K562 (cell line): ENCODE measurements at regions not wholly inside any gene's neighbourhood (a gene's known extent, or its start where the extent isn't known, plus 50 kb on each side); places are given as distances from the start of the nearest gene placed in this dataset.
A peak's percentile ranks its signal among the peaks of the same experiment; 100 is the strongest.

ENCODE experiments used
- ATAC-seq: fragments of 200-7000 bp; cut with Tn5 transposase; 3 replicates; pipeline ENCODE4 v1.9.1; 2020; ENCODE audit warnings: moderate library complexity
- BruUV-seq: library from RNA; stranded (reverse); fragments of 400-500 nt; replicated peaks from 2 replicates; lab custom pipeline; 2021; lab: Mats Ljungman, UMichigan
- CTCF ChIA-PET: fragments of 300-600 bp; formaldehyde crosslinking; extraction: SDS; loops from one replicate; lab custom pipeline; 2021; ENCODE audit warnings: low intra/inter-chr PET ratio; lab: Yijun Ruan, JAX
- POLR2A ChIA-PET: fragments of 300-600, 350-650 bp; sonication (Branson Sonifier 250); formaldehyde crosslinking; extraction: SDS; loops from one replicate; lab custom pipeline; 2021; ENCODE audit warnings: antibody characterized with exemption, inconsistent platforms; lab: Yijun Ruan, JAX
- DNase-seq, 4 experiments: peaks; one replicate each; pipeline versions ENCODE4 v3.0.0 to v3.0.0-alpha.2; 2011 to 2018; ENCODE audit warnings: low spot score in 3 of 4, mixed read lengths in 3 of 4; ENCODE audit errors: extremely low read depth in 1 of 4
- FAIRE-seq: peaks from 2 replicates; lab custom pipeline; 2011; peaks lifted over from hg19 to GRCh38; lab: Jason Lieb, UNC
- H2AFZ ChIP-seq: 2 replicates; pipeline ENCODE4 v1.6.0; 2011; ENCODE audit warnings: low read depth, low read length, control low read depth, inconsistent platforms
- H3K27ac ChIP-seq: fragments of 200-600 bp; 3 replicates; pipeline ENCODE4 v1.8.0; 2011; ENCODE audit warnings: low read depth, mild to moderate bottlenecking, control low read depth, inconsistent platforms, low read length, moderate library complexity, mixed read lengths; ENCODE audit errors: extremely low read depth
- H3K27me3 ChIP-seq, 2 experiments: fragments of 300-600 bp in 1 of 2; 2 replicates in 1 of 2; 3 replicates in 1 of 2; pipeline versions ENCODE4 v1.6.0 to v1.8.0; 2011; ENCODE audit warnings: inconsistent platforms in 2 of 2, low read length in 2 of 2, mild to moderate bottlenecking in 1 of 2, mixed read lengths in 1 of 2, moderate library complexity in 1 of 2; ENCODE audit not compliant: control insufficient read depth in 2 of 2, insufficient read depth in 2 of 2
- H3K36me3 ChIP-seq: fragments of 300-600 bp; 3 replicates; pipeline ENCODE4 v1.8.0; 2011; ENCODE audit warnings: mild to moderate bottlenecking, low read length, inconsistent platforms; ENCODE audit not compliant: control insufficient read depth, insufficient read depth
- H3K4me1 ChIP-seq, 2 experiments: fragments of 200-600 bp in 1 of 2; replicated peaks in 1 of 2; 2 replicates in 1 of 2; 3 replicates in 1 of 2; pipeline versions ENCODE4 v1.5.1 to v1.8.0; 2011; ENCODE audit warnings: inconsistent platforms in 2 of 2, low read length in 2 of 2, mild to moderate bottlenecking in 1 of 2, mixed read lengths in 1 of 2, moderate library complexity in 1 of 2; ENCODE audit not compliant: control insufficient read depth in 2 of 2, insufficient read depth in 2 of 2
- H3K4me2 ChIP-seq: 2 replicates; pipeline ENCODE4 v1.6.1; 2011; ENCODE audit warnings: low read length, control low read depth, inconsistent platforms, mixed read lengths; ENCODE audit not compliant: insufficient read depth
- H3K4me3 ChIP-seq: fragments of 200-600 bp; sonication (generic), shearing (Covaris generic); 2 replicates; pipeline ENCODE4 v1.5.1; 2016; ENCODE audit warnings: control low read depth, inconsistent platforms
- H3K79me2 ChIP-seq: fragments of 200-600 bp; 3 replicates; pipeline ENCODE4 v1.8.0; 2011; ENCODE audit warnings: low read length, inconsistent platforms; ENCODE audit not compliant: control insufficient read depth, insufficient read depth
- H3K9ac ChIP-seq, 2 experiments: 2 replicates each; pipeline versions ENCODE4 v1.6.0 to v1.6.1; 2011; ENCODE audit warnings: low read depth in 2 of 2, low read length in 2 of 2, control low read depth in 1 of 2, inconsistent platforms in 1 of 2, mild to moderate bottlenecking in 1 of 2, mixed read lengths in 1 of 2; ENCODE audit not compliant: insufficient read depth in 1 of 2
- H3K9me1 ChIP-seq: one replicate; pipeline ENCODE4 v1.6.0; 2011; ENCODE audit warnings: inconsistent platforms, mild to moderate bottlenecking, low read length, moderate library complexity; ENCODE audit not compliant: control insufficient read depth, insufficient read depth
- H3K9me3 ChIP-seq: replicated peaks from 2 replicates; pipeline ENCODE4 v1.5.1; 2011; ENCODE audit warnings: low read depth, low read length, inconsistent platforms; ENCODE audit not compliant: control insufficient read depth, insufficient read depth
- H4K20me1 ChIP-seq: replicated peaks from 2 replicates; pipeline ENCODE4 v1.6.1; 2011; ENCODE audit warnings: low read length, inconsistent platforms, mixed read lengths; ENCODE audit not compliant: control insufficient read depth, insufficient read depth
- CEBPB ChIP-seq: fragments of 450-650 bp; IDR thresholded peaks from 2 replicates; pipeline ENCODE4 v1.6.1; 2016; ENCODE audit warnings: missing genetic modification characterization, missing compliant biosample characterization
- RAD21 ChIP-seq, 2 experiments: fragments of 250-450 bp in 1 of 2; fragments of 450-650 bp in 1 of 2; sonication (Bioruptor Pico) in 1 of 2; formaldehyde crosslinking in 1 of 2; IDR thresholded peaks in 1 of 2; conservative IDR thresholded peaks in 1 of 2; 2 replicates each; pipeline versions ENCODE4 v1.4.0 to v1.8.0; 2020 to 2022; ENCODE audit warnings: mild to moderate bottlenecking in 2 of 2, moderate library complexity in 1 of 2
- SMC3 ChIP-seq: conservative IDR thresholded peaks from 2 replicates; pipeline ENCODE4 v1.6.1; 2011; ENCODE audit warnings: low read depth, low read length, improper control_type of control experiment; ENCODE audit not compliant: insufficient read depth
- ZNF134 ChIP-seq: fragments of 250-450 bp; sonication (Bioruptor Pico); conservative IDR thresholded peaks from 2 replicates; pipeline ENCODE4 v1.4.0; 2020
- WGBS: fragments of 100-300 bp; shearing (Covaris generic); methylation state at CpG from one replicate; pipeline ENCODE4 v1.1.6; 2016; ENCODE audit warnings: low coverage, mixed read lengths; ENCODE audit not compliant: insufficient coverage; ENCODE audit errors: missing lambda C conversion rate; 5-methylcytosine and 5-hydroxymethylcytosine counted together
- in situ Hi-C: fragments of 300-500 bp; cut with MboI; formaldehyde crosslinking; loops from 4 replicates; pipeline ENCODE4 v1.15.0; 2018; ENCODE audit warnings: inconsistent platforms, mixed read lengths
- intact Hi-C: fragments of 100-400 bp; cut with micrococcal nuclease; formaldehyde crosslinking; loops from 2 replicates; pipeline ENCODE4 v1.14.2; 2022
- TF ChIP-seq, protein P1 (sequence below), 2 experiments: fragments of 450-650 bp; formaldehyde crosslinking in 1 of 2; IDR thresholded peaks; 2 replicates each; pipeline versions ENCODE4 v1.4.0 to v1.6.1; 2014 to 2020; ENCODE audit warnings: mild to moderate bottlenecking in 2 of 2, borderline replicate concordance in 1 of 2, low read depth in 1 of 2
- TF ChIP-seq, protein P2 (sequence below): fragments of 250-450 bp; sonication (Bioruptor Pico); IDR thresholded peaks from 2 replicates; pipeline ENCODE4 v1.8.0; 2021; ENCODE audit warnings: borderline replicate concordance, mild to moderate bottlenecking, moderate library complexity; ENCODE audit not compliant: poor library complexity, severe bottlenecking
- TF ChIP-seq, protein P3 (sequence below), 3 experiments: IDR thresholded peaks in 2 of 3; conservative IDR thresholded peaks in 1 of 3; 2 replicates each; pipeline ENCODE4 v1.5.1; 2011 to 2012; ENCODE audit warnings: low read length in 3 of 3, mild to moderate bottlenecking in 3 of 3, control low read depth in 2 of 3, improper control_type of control experiment in 1 of 3, inconsistent platforms in 1 of 3, low read depth in 1 of 3, mixed read lengths in 1 of 3, moderate library complexity in 1 of 3; ENCODE audit not compliant: insufficient read depth in 2 of 3
- TF ChIP-seq, protein P4 (sequence below): fragments of 250-450 bp; sonication (Bioruptor Pico); IDR thresholded peaks from 2 replicates; pipeline ENCODE4 v1.6.1; 2021; ENCODE audit warnings: mild to moderate bottlenecking

DNA sequence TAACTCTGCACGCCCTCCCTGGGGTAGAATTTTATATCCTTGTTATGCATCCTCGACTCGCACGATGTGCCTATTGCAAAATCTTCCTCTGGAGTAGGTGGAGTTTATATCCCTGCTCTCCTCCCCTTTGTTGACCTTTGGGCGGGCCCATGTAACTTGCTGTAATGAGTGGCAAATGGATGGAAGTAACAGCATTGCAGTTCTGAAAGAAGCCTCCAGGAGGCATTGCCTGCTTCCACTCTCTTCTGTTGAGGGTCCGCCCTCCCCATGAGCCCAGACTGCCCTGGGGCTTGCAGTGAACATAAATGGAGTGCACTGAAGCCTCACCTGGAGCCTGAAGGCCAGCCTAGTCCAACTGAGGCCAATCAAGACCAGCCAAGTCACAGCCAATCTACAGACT lies 62.2 kb upstream of the GRIK3 start:
- DNase-seq (peak; percentile 41 to 57 (median 52)), FAIRE-seq (peak; percentile 79)
- in situ Hi-C loops: no loop called here

More for the DNA sequence above, 62.2 kb upstream of the GRIK3 start:
- H3K9ac ChIP-seq: no peak overlapping the region
- no TSS peak for BruUV-seq
- TF ChIP-seq ZNF134 (CRISPR knock-in tag) (peak; percentile 79), CEBPB (peak; percentile 57; the same call in 1 of the 2 replicates), SMC3 (0 out of 2 replicates have a peak, but pooled peaks have one; percentile 36), RAD21 (CRISPR knock-in tag; conservative IDR thresholded peaks at IDR 0.05 in 1 of 2, IDR thresholded peaks at IDR 0.05 in 1 of 2) (peak in 1 of 2 experiments; percentile 41; a peak in 2 of 4 replicates)
- TF ChIP-seq, protein P1, sequence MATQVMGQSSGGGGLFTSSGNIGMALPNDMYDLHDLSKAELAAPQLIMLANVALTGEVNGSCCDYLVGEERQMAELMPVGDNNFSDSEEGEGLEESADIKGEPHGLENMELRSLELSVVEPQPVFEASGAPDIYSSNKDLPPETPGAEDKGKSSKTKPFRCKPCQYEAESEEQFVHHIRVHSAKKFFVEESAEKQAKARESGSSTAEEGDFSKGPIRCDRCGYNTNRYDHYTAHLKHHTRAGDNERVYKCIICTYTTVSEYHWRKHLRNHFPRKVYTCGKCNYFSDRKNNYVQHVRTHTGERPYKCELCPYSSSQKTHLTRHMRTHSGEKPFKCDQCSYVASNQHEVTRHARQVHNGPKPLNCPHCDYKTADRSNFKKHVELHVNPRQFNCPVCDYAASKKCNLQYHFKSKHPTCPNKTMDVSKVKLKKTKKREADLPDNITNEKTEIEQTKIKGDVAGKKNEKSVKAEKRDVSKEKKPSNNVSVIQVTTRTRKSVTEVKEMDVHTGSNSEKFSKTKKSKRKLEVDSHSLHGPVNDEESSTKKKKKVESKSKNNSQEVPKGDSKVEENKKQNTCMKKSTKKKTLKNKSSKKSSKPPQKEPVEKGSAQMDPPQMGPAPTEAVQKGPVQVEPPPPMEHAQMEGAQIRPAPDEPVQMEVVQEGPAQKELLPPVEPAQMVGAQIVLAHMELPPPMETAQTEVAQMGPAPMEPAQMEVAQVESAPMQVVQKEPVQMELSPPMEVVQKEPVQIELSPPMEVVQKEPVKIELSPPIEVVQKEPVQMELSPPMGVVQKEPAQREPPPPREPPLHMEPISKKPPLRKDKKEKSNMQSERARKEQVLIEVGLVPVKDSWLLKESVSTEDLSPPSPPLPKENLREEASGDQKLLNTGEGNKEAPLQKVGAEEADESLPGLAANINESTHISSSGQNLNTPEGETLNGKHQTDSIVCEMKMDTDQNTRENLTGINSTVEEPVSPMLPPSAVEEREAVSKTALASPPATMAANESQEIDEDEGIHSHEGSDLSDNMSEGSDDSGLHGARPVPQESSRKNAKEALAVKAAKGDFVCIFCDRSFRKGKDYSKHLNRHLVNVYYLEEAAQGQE (IDR thresholded peaks at IDR 0.05; ENCODE audit: borderline replicate concordance): peak; percentile 52
- TF ChIP-seq, protein P1 (CRISPR knock-in tag; IDR thresholded peaks at IDR 0.05; ENCODE audit: low read depth): no peak
- TF ChIP-seq, protein P2, sequence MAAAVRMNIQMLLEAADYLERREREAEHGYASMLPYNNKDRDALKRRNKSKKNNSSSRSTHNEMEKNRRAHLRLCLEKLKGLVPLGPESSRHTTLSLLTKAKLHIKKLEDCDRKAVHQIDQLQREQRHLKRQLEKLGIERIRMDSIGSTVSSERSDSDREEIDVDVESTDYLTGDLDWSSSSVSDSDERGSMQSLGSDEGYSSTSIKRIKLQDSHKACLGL (CRISPR knock-in tag): no peak
- TF ChIP-seq, protein P3, sequence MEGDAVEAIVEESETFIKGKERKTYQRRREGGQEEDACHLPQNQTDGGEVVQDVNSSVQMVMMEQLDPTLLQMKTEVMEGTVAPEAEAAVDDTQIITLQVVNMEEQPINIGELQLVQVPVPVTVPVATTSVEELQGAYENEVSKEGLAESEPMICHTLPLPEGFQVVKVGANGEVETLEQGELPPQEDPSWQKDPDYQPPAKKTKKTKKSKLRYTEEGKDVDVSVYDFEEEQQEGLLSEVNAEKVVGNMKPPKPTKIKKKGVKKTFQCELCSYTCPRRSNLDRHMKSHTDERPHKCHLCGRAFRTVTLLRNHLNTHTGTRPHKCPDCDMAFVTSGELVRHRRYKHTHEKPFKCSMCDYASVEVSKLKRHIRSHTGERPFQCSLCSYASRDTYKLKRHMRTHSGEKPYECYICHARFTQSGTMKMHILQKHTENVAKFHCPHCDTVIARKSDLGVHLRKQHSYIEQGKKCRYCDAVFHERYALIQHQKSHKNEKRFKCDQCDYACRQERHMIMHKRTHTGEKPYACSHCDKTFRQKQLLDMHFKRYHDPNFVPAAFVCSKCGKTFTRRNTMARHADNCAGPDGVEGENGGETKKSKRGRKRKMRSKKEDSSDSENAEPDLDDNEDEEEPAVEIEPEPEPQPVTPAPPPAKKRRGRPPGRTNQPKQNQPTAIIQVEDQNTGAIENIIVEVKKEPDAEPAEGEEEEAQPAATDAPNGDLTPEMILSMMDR (IDR thresholded peaks at IDR 0.05 in 2 of 3, conservative IDR thresholded peaks at IDR 0.05 in 1 of 3; ENCODE audit: insufficient read depth in 2 of 3, low read depth in 1 of 3, low read length in 3 of 3): peak; percentile 49 to 65 (median 62); a peak in 5 of 6 replicates
- TF ChIP-seq, protein P4, sequence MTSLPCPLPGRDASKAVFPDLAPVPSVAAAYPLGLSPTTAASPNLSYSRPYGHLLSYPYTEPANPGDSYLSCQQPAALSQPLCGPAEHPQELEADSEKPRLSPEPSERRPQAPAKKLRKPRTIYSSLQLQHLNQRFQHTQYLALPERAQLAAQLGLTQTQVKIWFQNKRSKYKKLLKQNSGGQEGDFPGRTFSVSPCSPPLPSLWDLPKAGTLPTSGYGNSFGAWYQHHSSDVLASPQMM: no peak
- TF ChIP-seq, all 486 proteins: peak for 6
- Histone ChIP-seq H3K36me3 (no peaks in the 10 kb centered on the region), H3K9me1 (no peaks in the 10 kb centered on the region), H3K9me3 (no peaks in the 10 kb centered on the region), H2AFZ (no peak overlapping the region), H3K4me1 (no peaks in the 10 kb centered on the region), H3K79me2 (no peaks in the 10 kb centered on the region), H4K20me1 (no peaks in the 10 kb centered on the region; the same call in 1 of the 2 replicates), H3K4me3 (no peak overlapping the region), H3K27me3 (no peaks in the 10 kb centered on the region; a peak in 1 of 5 replicates), H3K27ac (no peak overlapping the region), H3K4me2 (no peak overlapping the region)
- POLR2A ChIA-PET: no interaction called here
- ATAC-seq: peak; percentile 97
- CTCF ChIA-PET: no interaction called here
- WGBS: 2% methylated on average over 6 of the region's 6 CpGs
- intact Hi-C loops: loop anchor here (10.0 kb wide), 2 partner anchors 228 to 338 kb away; no protein-coding TSS in a partner anchor
